Activated naive CD4-positive, alpha-beta T cell treated with anti-CD3 and anti-CD28 coated beads, Interleukin-2, amount 10 ng/mL, durations not matched to agents 7 days and 5 days (primary cell): ENCODE measurements at regions not wholly inside any gene's neighbourhood (a gene's known extent, or its start where the extent isn't known, plus 50 kb on each side); places are given as distances from the start of the nearest gene placed in this dataset.
"Not testable (repeated sequence)": the region's sequence is repeated elsewhere in the genome, so short reads cannot be mapped to it uniquely, and the experiment has no call there.

ENCODE experiments used
- CTCF ChIA-PET: fragments of 350-600 bp; sonication (Branson Sonifier 250); formaldehyde crosslinking; loops from one replicate; lab custom pipeline; 2021; ENCODE audit warnings: antibody characterized with exemption; lab: Charles Lee
- DNase-seq: peaks from one replicate; pipeline ENCODE4 v3.0.0-alpha.2; 2020
- H3K27ac Mint-ChIP-seq: one replicate; pipeline ENCODE4 v1.8.0; 2021; ENCODE audit warnings: mild to moderate bottlenecking, moderate library complexity, mixed read lengths
- H3K27me3 Mint-ChIP-seq: one replicate; pipeline ENCODE4 v1.8.0; 2021; ENCODE audit warnings: mild to moderate bottlenecking, mixed read lengths
- H3K36me3 Mint-ChIP-seq: one replicate; pipeline ENCODE4 v1.8.0; 2021; ENCODE audit warnings: mixed read lengths
- H3K4me1 Mint-ChIP-seq: one replicate; pipeline ENCODE4 v1.8.0; 2021; ENCODE audit warnings: mixed read lengths
- H3K4me3 Mint-ChIP-seq: one replicate; pipeline ENCODE4 v1.8.0; 2021; ENCODE audit warnings: mild to moderate bottlenecking, moderate library complexity, mixed read lengths
- H3K9me3 Mint-ChIP-seq: one replicate; pipeline ENCODE4 v1.8.0; 2021; ENCODE audit warnings: mixed read lengths

GRCh38 chr12:28083840-28084678 is 106.2 kb upstream of the CCDC91 start:
- Mint-ChIP-seq H3K4me1 (peaks cover 5% of the 10 kb centered on the region), H3K9me3 (no peaks in the 10 kb centered on the region), H3K27ac (no peak overlapping the region), H3K36me3 (no peaks in the 10 kb centered on the region), H3K27me3 (no peaks in the 10 kb centered on the region), H3K4me3 (no peak overlapping the region)
- CTCF ChIA-PET = no interaction called here
- DNase-seq = no peak

GRCh38 chr12:28086521-28087155 is 103.6 kb upstream of the CCDC91 start:
- H3K27ac Mint-ChIP-seq = no peak overlapping the region
- H3K9me3 Mint-ChIP-seq = no peaks in the 10 kb centered on the region
- H3K36me3 Mint-ChIP-seq = no peaks in the 10 kb centered on the region
- peaks cover 5% of the 10 kb centered on the region for H3K4me1 Mint-ChIP-seq
- H3K27me3 Mint-ChIP-seq = no peaks in the 10 kb centered on the region
- CTCF ChIA-PET = no interaction called here
- no peak overlapping the region for H3K4me3 Mint-ChIP-seq
- no peak for DNase-seq

GRCh38 chr12:28088566-28089272 is 101.5 kb upstream of the CCDC91 start:
- Mint-ChIP-seq H3K4me1 (peaks cover 5% of the 10 kb centered on the region), H3K4me3 (no peak overlapping the region), H3K27ac (no peak overlapping the region), H3K9me3 (no peaks in the 10 kb centered on the region), H3K36me3 (no peaks in the 10 kb centered on the region), H3K27me3 (no peaks in the 10 kb centered on the region)
- CTCF ChIA-PET = no interaction called here
- no peak for DNase-seq

GRCh38 chr12:28089338-28089737 is 100.9 kb upstream of the CCDC91 start:
- H3K4me3 Mint-ChIP-seq = no peak overlapping the region
- no peaks in the 10 kb centered on the region for H3K27me3 Mint-ChIP-seq
- H3K4me1 Mint-ChIP-seq = peaks cover 5% of the 10 kb centered on the region
- no peak for DNase-seq
- H3K36me3 Mint-ChIP-seq = no peaks in the 10 kb centered on the region
- H3K9me3 Mint-ChIP-seq = no peaks in the 10 kb centered on the region
- no peak overlapping the region for H3K27ac Mint-ChIP-seq
- CTCF ChIA-PET = no interaction called here

- H3K36me3 Mint-ChIP-seq = no peaks in the 10 kb centered on the region
- H3K27ac Mint-ChIP-seq = no peak overlapping the region
- no peak overlapping the region for H3K4me3 Mint-ChIP-seq
- CTCF ChIA-PET = no interaction called here
- peaks cover 5% of the 10 kb centered on the region for H3K4me1 Mint-ChIP-seq
- H3K9me3 Mint-ChIP-seq = no peaks in the 10 kb centered on the region
- H3K27me3 Mint-ChIP-seq = no peaks in the 10 kb centered on the region
- DNase-seq = no peak
Measured at GRCh38 chr12:28090835-28091234, 99.4 kb upstream of the CCDC91 start.

GRCh38 chr12:28092396-28092795 is 97.9 kb upstream of the CCDC91 start:
- Mint-ChIP-seq H3K4me3 (no peak overlapping the region), H3K9me3 (no peaks in the 10 kb centered on the region), H3K27me3 (no peaks in the 10 kb centered on the region), H3K27ac (no peak overlapping the region), H3K36me3 (no peaks in the 10 kb centered on the region), H3K4me1 (no peaks in the 10 kb centered on the region)
- no peak for DNase-seq
- CTCF ChIA-PET = no interaction called here

- H3K9me3 Mint-ChIP-seq = no peaks in the 10 kb centered on the region
- H3K4me1 Mint-ChIP-seq = no peaks in the 10 kb centered on the region
- H3K4me3 Mint-ChIP-seq = no peak overlapping the region
- H3K27me3 Mint-ChIP-seq = no peaks in the 10 kb centered on the region
- no peak for DNase-seq
- H3K27ac Mint-ChIP-seq = no peak overlapping the region
- CTCF ChIA-PET = no interaction called here
- no peaks in the 10 kb centered on the region for H3K36me3 Mint-ChIP-seq
Measured at GRCh38 chr12:28096649-28097048, 93.6 kb upstream of the CCDC91 start.

- Mint-ChIP-seq H3K27ac (no peak overlapping the region), H3K36me3 (no peaks in the 10 kb centered on the region), H3K9me3 (no peaks in the 10 kb centered on the region), H3K4me1 (no peaks in the 10 kb centered on the region), H3K27me3 (no peaks in the 10 kb centered on the region), H3K4me3 (no peak overlapping the region)
- CTCF ChIA-PET = no interaction called here
- no peak for DNase-seq
Measured at GRCh38 chr12:28097221-28097620, 93.0 kb upstream of the CCDC91 start.

- H3K36me3 Mint-ChIP-seq, H3K4me1 Mint-ChIP-seq, CTCF ChIA-PET, H3K9me3 Mint-ChIP-seq, H3K4me3 Mint-ChIP-seq, H3K27ac Mint-ChIP-seq, DNase-seq, H3K27me3 Mint-ChIP-seq: not testable (repeated sequence)
Measured at GRCh38 chr12:28099245-28099644, 91.0 kb upstream of the CCDC91 start.

- H3K36me3 Mint-ChIP-seq = no peaks in the 10 kb centered on the region
- no peak overlapping the region for H3K27ac Mint-ChIP-seq
- no peaks in the 10 kb centered on the region for H3K27me3 Mint-ChIP-seq
- CTCF ChIA-PET = no interaction called here
- H3K9me3 Mint-ChIP-seq = no peaks in the 10 kb centered on the region
- H3K4me1 Mint-ChIP-seq = no peaks in the 10 kb centered on the region
- no peak overlapping the region for H3K4me3 Mint-ChIP-seq
- no peak for DNase-seq
Measured at GRCh38 chr12:28099871-28100270, 90.4 kb upstream of the CCDC91 start.

- Mint-ChIP-seq H3K36me3 (no peaks in the 10 kb centered on the region), H3K4me3 (no peak overlapping the region), H3K27ac (no peak overlapping the region), H3K4me1 (no peaks in the 10 kb centered on the region), H3K9me3 (no peaks in the 10 kb centered on the region), H3K27me3 (no peaks in the 10 kb centered on the region)
- CTCF ChIA-PET = no interaction called here
- DNase-seq = no peak
Measured at GRCh38 chr12:28100717-28101116, 89.5 kb upstream of the CCDC91 start.

GRCh38 chr12:28104316-28104715 is 85.9 kb upstream of the CCDC91 start:
- no peaks in the 10 kb centered on the region for H3K36me3 Mint-ChIP-seq
- H3K9me3 Mint-ChIP-seq = no peaks in the 10 kb centered on the region
- no peak for DNase-seq
- no peaks in the 10 kb centered on the region for H3K4me1 Mint-ChIP-seq
- H3K27me3 Mint-ChIP-seq = no peaks in the 10 kb centered on the region
- H3K27ac Mint-ChIP-seq = no peak overlapping the region
- CTCF ChIA-PET = no interaction called here
- H3K4me3 Mint-ChIP-seq = no peak overlapping the region

- Mint-ChIP-seq H3K9me3 (no peaks in the 10 kb centered on the region), H3K4me3 (no peak overlapping the region), H3K36me3 (no peaks in the 10 kb centered on the region), H3K4me1 (no peaks in the 10 kb centered on the region), H3K27ac (no peak overlapping the region), H3K27me3 (no peaks in the 10 kb centered on the region)
- DNase-seq = no peak
- CTCF ChIA-PET = no interaction called here
Measured at GRCh38 chr12:28104903-28105864, 85.1 kb upstream of the CCDC91 start.

- CTCF ChIA-PET = no interaction called here
- no peaks in the 10 kb centered on the region for H3K4me1 Mint-ChIP-seq
- no peak overlapping the region for H3K27ac Mint-ChIP-seq
- H3K9me3 Mint-ChIP-seq = no peaks in the 10 kb centered on the region
- DNase-seq = no peak
- H3K36me3 Mint-ChIP-seq = no peaks in the 10 kb centered on the region
- no peak overlapping the region for H3K4me3 Mint-ChIP-seq
- H3K27me3 Mint-ChIP-seq = no peaks in the 10 kb centered on the region
Measured at GRCh38 chr12:28107679-28108078, 82.6 kb upstream of the CCDC91 start.
